ENCODE measurements at regions not wholly inside any gene's neighbourhood (a gene's known extent, or its start where the extent isn't known, plus 50 kb on each side); places are given as distances from the start of the nearest gene placed in this dataset.

- no peak overlapping the region for H4K91ac ChIP-seq (replicated peaks; ENCODE audit: insufficient read length, low read length)
- no peaks in the 10 kb centered on the region for H3K36me3 ChIP-seq (ENCODE audit: control insufficient read depth in 2 of 4, insufficient read depth in 4 of 4, low read length in 3 of 4)
- no peak overlapping the region for H2BK20ac ChIP-seq (ENCODE audit: low read length)
- H3K9me3 ChIP-seq (ENCODE audit: insufficient read depth in 2 of 2, low read depth in 1 of 2, low read length in 1 of 2), result no peaks in the 10 kb centered on the region
- CTCF ChIA-PET (ENCODE audit: partially characterized antibody), result interaction anchor here (1.1 kb wide), 1 partner anchor 40 kb away, joined by 3 read pairs; no protein-coding TSS in a partner anchor
- H4K20me1 ChIP-seq (replicated peaks in 1 of 2; ENCODE audit: control insufficient read depth in 1 of 2, insufficient read depth in 2 of 2, low read length in 2 of 2), result no peaks in the 10 kb centered on the region
- no peak overlapping the region for H2BK5ac ChIP-seq (ENCODE audit: low read depth, low read length)
- no peak overlapping the region for H3K9ac ChIP-seq (replicated peaks in 1 of 4; ENCODE audit: extremely low read depth in 1 of 4, low read depth in 3 of 4, low read length in 3 of 4)
- WGBS, 2 experiments (ENCODE audit: extremely low coverage in 1 of 2, insufficient coverage in 1 of 2, insufficient read length in 1 of 2, insufficient replicate concordance in 2 of 2, low coverage in 1 of 2, low lambda C conversion rate in 2 of 2, missing lambda C conversion rate in 1 of 2), result 98% methylated on average over 4 of the region's 4 CpGs; no CpG with 5 or more reads in 1 of the 2 experiments
- no peak overlapping the region for H4K5ac ChIP-seq (ENCODE audit: insufficient read length, low read depth, low read length)
- H3K27me3 ChIP-seq (replicated peaks in 1 of 4; ENCODE audit: control insufficient read depth in 3 of 4, extremely low read depth in 1 of 4, insufficient read depth in 3 of 4, low read length in 3 of 4), result no peaks in the 10 kb centered on the region
- no peak overlapping the region for H2AK5ac ChIP-seq (ENCODE audit: low read depth, low read length)
- H2BK120ac ChIP-seq (replicated peaks; ENCODE audit: low read depth, low read length), result no peak overlapping the region
- no peaks in the 10 kb centered on the region for H3K4me1 ChIP-seq (replicated peaks in 1 of 4; ENCODE audit: control insufficient read depth in 3 of 4, insufficient read depth in 4 of 4, low read length in 3 of 4)
- H2BK15ac ChIP-seq (ENCODE audit: low read length), result no peak overlapping the region
- no peak overlapping the region for H3K27ac ChIP-seq (ENCODE audit: low read depth, low read length)
- no peak overlapping the region for H3K14ac ChIP-seq (ENCODE audit: insufficient read length)
- H4K8ac ChIP-seq (ENCODE audit: extremely low read depth, insufficient read depth, low read length), result no peak overlapping the region
- no peak overlapping the region for H3K56ac ChIP-seq (replicated peaks; ENCODE audit: insufficient read length, low read depth, low read length)
- no peak for TF ChIP-seq SRF (IDR thresholded peaks at IDR 0.05; ENCODE audit: low read depth, low read length)
- no peak for TF ChIP-seq ATF2 (IDR thresholded peaks at IDR 0.05; ENCODE audit: low read length)
- TF ChIP-seq TCF12 (IDR thresholded peaks at IDR 0.05; ENCODE audit: low read depth, low read length), result no peak
- TF ChIP-seq CEBPB (IDR thresholded peaks at IDR 0.05; ENCODE audit: low read depth, low read length), result no peak
- no peak for TF ChIP-seq ZNF274 (IDR thresholded peaks at IDR 0.05; ENCODE audit: borderline replicate concordance, extremely low read depth, low read length)
- FAIRE-seq (no peak), DNase-seq (ENCODE audit: low read depth in 1 of 2, low spot score in 2 of 2) (no peak)
- H3K4me3 ChIP-seq (ENCODE audit: extremely low read depth in 1 of 4, insufficient read depth in 2 of 4, low read depth in 3 of 4, low read length in 4 of 4), result no peak overlapping the region
- H3K79me2 ChIP-seq (ENCODE audit: control insufficient read depth in 1 of 2, insufficient read depth in 2 of 2, low read length in 2 of 2), result no peaks in the 10 kb centered on the region
- H2AFZ ChIP-seq (ENCODE audit: low read length), result no peak overlapping the region
- H3K23ac ChIP-seq (ENCODE audit: insufficient read length), result no peak overlapping the region
- no peak overlapping the region for H3K4me2 ChIP-seq (ENCODE audit: insufficient read depth in 1 of 2, low read depth in 2 of 2, low read length in 2 of 2)
- H3K4ac ChIP-seq (replicated peaks; ENCODE audit: insufficient read length, low read depth, low read length), result no peak overlapping the region
- no peak overlapping the region for H3K18ac ChIP-seq (ENCODE audit: extremely low read depth, low read length)
- H3K23me2 ChIP-seq (ENCODE audit: low read depth, low read length), result no peaks in the 10 kb centered on the region
- H3K79me1 ChIP-seq (ENCODE audit: low read depth, low read length), result no peaks in the 10 kb centered on the region
- POLR2A ChIA-PET (ENCODE audit: partially characterized antibody), result no interaction called here
- no peak overlapping the region for H2BK12ac ChIP-seq (ENCODE audit: low read depth, low read length)
Observed at GRCh38 chr17:13154930-13155329, 137.1 kb upstream of the ELAC2 start.
